Right lobe of liver (tissue), 6 donors: ENCODE measurements at regions not wholly inside any gene's neighbourhood (a gene's known extent, or its start where the extent isn't known, plus 50 kb on each side); places are given as distances from the start of the nearest gene placed in this dataset.

Experiments used
- ATAC-seq, 4 donors: fragments of 200-7000 bp; cut with Tn5 transposase; one replicate each; pipeline ENCODE4 v1.9.1; 2020; ENCODE audit warnings: mild to moderate bottlenecking in 4 of 4, moderate library complexity in 4 of 4
- DNase-seq, 3 donors: peaks; one replicate each; pipeline ENCODE4 v3.0.0-alpha.2; 2020
- H3K27ac ChIP-seq, 3 donors: fragments of 200-600 bp; one replicate each; pipeline ENCODE4 v1.8.0; 2022
- H3K27me3 ChIP-seq, 2 donors: fragments of 200-600 bp; one replicate each; pipeline ENCODE4 v1.8.0; 2022
- H3K36me3 ChIP-seq, 4 donors: fragments of 200-600 bp; sonication (generic) in 1 of 4; one replicate each; pipeline versions ENCODE4 v1.5.1 to v1.8.0; 2017 to 2022; ENCODE audit warnings: control low read depth in 1 of 4
- H3K4me1 ChIP-seq, 4 donors: fragments of 200-600 bp; sonication (generic) in 1 of 4; one replicate each; pipeline versions ENCODE4 v1.5.1 to v1.8.0; 2017 to 2022; ENCODE audit warnings: control low read depth in 1 of 4
- H3K4me3 ChIP-seq, 3 donors: fragments of 200-600 bp; one replicate each; pipeline ENCODE4 v1.8.0; 2022
- H3K9me3 ChIP-seq, 4 donors: fragments of 200-600 bp; sonication (generic) in 1 of 4; one replicate each; pipeline versions ENCODE4 v1.5.1 to v1.8.0; 2017 to 2022; ENCODE audit warnings: control low read depth in 1 of 4
- POLR2A ChIP-seq: fragments of 450-650 bp; IDR thresholded peaks from one replicate; pipeline ENCODE4 v1.6.1; 2017; ENCODE audit warnings: antibody characterized with exemption, mild to moderate bottlenecking
- whole genome bisulfite sequencing: methylation state at CpG from one replicate; pipeline ENCODE4 v1.1.6; 2018; ENCODE audit warnings: low coverage, low lambda C conversion rate; ENCODE audit not compliant: insufficient coverage; ENCODE audit errors: missing lambda C conversion rate; 5-methylcytosine and 5-hydroxymethylcytosine counted together
- intact Hi-C, 2 donors: fragments of 100-400 bp; cut with DNase I; formaldehyde crosslinking; loops; one replicate each; pipeline versions ENCODE4 v1.11.2 to v1.14.1; 2022
- TF ChIP-seq, protein P1 (sequence below), 4 donors: fragments of 200-600 bp in 3 of 4; fragments of 450-650 bp in 1 of 4; IDR thresholded peaks; one replicate each; pipeline versions ENCODE4 v1.5.1 to v1.8.0; 2016 to 2022; ENCODE audit warnings: antibody characterized with exemption in 4 of 4, mild to moderate bottlenecking in 2 of 4
- donor health status: DM: no; HTN: yes; CAD: no.
- donor health status: DM: no; HTN: no; CAD: no.
- donor health status: DM: no; HTN: no; CAD: no.
- donor health status: DM: no; HTN: yes; CAD: no.
- donor health status: DM: no; HTN: yes; CAD: no.

DNA sequence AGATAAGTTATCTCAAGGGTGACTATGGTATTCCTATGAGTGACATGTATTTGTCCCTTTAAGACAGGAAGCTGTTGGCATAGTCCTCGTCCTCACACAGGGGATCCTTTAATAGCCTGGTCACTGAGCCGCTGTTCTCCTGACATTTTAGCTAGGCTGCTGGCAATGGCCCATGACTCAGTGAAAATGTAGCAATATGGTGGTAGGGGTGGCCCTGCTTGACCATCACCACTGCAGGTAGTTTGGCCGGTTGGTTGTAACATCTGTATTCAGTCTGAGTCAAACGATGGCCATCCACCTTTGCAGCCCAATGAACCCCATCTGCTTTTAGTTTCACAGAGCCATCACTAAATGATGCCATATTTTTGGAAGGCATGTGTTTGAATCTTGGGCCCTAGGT lies 110.1 kb upstream of the RAB18 start:
- no peak overlapping the region for H3K4me3 ChIP-seq
- H3K4me1 ChIP-seq, result no peaks in the 10 kb centered on the region
- H3K36me3 ChIP-seq, result no peaks in the 10 kb centered on the region
- no peaks in the 10 kb centered on the region for H3K9me3 ChIP-seq
- no peaks in the 10 kb centered on the region for H3K27me3 ChIP-seq
- DNase-seq (no peak), ATAC-seq (no peak)
- TF ChIP-seq, protein P1, sequence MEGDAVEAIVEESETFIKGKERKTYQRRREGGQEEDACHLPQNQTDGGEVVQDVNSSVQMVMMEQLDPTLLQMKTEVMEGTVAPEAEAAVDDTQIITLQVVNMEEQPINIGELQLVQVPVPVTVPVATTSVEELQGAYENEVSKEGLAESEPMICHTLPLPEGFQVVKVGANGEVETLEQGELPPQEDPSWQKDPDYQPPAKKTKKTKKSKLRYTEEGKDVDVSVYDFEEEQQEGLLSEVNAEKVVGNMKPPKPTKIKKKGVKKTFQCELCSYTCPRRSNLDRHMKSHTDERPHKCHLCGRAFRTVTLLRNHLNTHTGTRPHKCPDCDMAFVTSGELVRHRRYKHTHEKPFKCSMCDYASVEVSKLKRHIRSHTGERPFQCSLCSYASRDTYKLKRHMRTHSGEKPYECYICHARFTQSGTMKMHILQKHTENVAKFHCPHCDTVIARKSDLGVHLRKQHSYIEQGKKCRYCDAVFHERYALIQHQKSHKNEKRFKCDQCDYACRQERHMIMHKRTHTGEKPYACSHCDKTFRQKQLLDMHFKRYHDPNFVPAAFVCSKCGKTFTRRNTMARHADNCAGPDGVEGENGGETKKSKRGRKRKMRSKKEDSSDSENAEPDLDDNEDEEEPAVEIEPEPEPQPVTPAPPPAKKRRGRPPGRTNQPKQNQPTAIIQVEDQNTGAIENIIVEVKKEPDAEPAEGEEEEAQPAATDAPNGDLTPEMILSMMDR (IDR thresholded peaks at IDR 0.05), result no peak
- TF ChIP-seq POLR2A, result no peak
- intact Hi-C loops, result no loop called here
- H3K27ac ChIP-seq, result no peak overlapping the region
- WGBS, result 60% methylated on average over 4 of the region's 4 CpGs

DNA sequence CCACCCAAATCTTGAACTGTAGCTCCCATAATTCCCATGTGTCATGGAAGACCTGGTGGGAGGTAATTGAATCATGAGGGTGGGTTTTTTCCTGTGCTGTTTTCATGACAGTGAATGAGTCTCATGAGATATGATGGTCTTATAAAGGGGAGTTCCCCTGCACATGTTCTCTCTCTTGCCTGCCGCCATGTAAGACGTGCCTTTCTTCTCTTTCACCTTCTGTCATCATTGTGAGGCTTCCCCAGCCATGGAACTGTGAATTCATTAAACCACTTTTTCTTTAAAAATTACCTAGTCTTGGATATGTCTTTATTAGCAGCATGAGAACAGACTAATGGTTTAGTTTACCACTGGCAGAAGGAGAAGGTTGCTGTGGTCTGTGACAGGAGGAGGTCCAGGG lies 111.5 kb upstream of the RAB18 start:
- intact Hi-C loops, result no loop called here
- Histone ChIP-seq H3K27me3 (no peaks in the 10 kb centered on the region), H3K4me1 (no peaks in the 10 kb centered on the region), H3K27ac (no peak overlapping the region), H3K9me3 (no peaks in the 10 kb centered on the region), H3K4me3 (no peak overlapping the region), H3K36me3 (no peaks in the 10 kb centered on the region)
- 91% methylated on average over 2 of the region's 2 CpGs for WGBS
- TF ChIP-seq, protein P1 (IDR thresholded peaks at IDR 0.05), result no peak
- no peak for TF ChIP-seq POLR2A
- no peak for ATAC-seq
- DNase-seq, result no peak

DNA sequence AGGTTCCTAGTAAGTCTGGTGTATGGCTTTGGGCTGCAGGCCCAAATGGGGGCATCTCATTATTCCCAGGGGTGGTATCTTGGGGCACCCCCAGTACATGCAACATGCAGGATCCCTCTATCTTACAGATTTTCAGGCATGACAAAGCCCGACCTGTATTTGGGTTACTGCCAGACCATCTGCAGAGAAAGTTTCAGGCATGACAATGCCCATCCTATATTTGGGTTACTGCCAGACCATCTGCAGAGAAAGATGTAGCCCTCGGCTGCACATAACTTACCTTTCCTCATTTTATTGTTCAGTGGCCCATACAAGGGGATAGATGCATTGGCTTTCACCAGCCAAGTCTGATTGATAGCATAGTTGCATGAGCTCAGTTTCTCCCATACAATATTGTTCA lies 112.2 kb upstream of the RAB18 start:
- intact Hi-C loops, result no loop called here
- no peak overlapping the region for H3K27ac ChIP-seq
- no peak for ATAC-seq
- no peaks in the 10 kb centered on the region for H3K4me1 ChIP-seq
- H3K36me3 ChIP-seq, result no peaks in the 10 kb centered on the region
- H3K4me3 ChIP-seq, result no peak overlapping the region
- no peak for TF ChIP-seq POLR2A
- TF ChIP-seq, protein P1 (IDR thresholded peaks at IDR 0.05), result no peak
- DNase-seq, result no peak
- H3K9me3 ChIP-seq, result no peaks in the 10 kb centered on the region
- no peaks in the 10 kb centered on the region for H3K27me3 ChIP-seq
- 81% methylated on average over 2 of the region's 2 CpGs for WGBS

DNA sequence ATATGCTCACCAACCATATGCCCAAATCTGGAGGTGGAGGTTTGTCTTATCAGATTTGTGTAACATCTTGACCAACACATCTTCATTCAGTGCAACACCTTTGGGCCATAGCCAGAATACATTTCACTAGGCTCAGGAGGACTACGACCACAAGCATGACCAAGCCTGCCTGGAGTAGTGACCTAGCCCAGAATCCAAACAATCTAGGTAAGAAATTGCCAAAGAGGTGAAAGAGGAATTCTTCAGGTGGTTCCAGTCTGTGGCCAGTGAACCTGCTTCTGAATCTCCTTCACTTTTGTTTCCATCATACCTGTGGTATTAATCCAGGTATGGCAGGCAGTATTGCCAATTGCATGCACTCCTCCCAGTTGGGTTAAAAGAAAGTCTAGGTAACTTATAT lies 112.8 kb upstream of the RAB18 start:
- no peak for DNase-seq
- ATAC-seq, result no peak
- no peaks in the 10 kb centered on the region for H3K4me1 ChIP-seq
- no peaks in the 10 kb centered on the region for H3K27me3 ChIP-seq
- H3K36me3 ChIP-seq, result no peaks in the 10 kb centered on the region
- H3K4me3 ChIP-seq, result no peak overlapping the region
- H3K27ac ChIP-seq, result no peak overlapping the region
- H3K9me3 ChIP-seq, result no peaks in the 10 kb centered on the region
- WGBS, result 56% methylated on average over 1 of the region's 1 CpG
- TF ChIP-seq, protein P1 (IDR thresholded peaks at IDR 0.05), result no peak
- TF ChIP-seq POLR2A, result no peak
- intact Hi-C loops, result no loop called here

DNA sequence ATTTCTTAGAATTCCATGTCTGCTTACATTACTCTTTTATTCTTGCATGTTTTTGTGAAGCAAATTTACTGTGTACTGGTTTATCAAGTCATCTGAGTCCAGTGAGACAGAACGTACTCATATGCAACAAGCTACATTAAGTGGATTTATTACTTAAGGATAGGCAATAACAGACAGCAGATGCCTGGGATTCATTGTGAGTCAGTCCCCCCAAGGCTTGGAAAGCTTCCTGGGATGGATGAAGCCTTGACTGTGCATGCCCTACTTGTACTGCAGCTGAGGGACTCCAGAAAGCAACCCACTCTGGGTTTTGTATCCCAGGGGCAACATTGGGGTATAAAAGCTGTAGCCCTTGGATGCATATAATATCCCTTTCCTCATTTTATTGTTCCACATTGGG lies 113.4 kb upstream of the RAB18 start:
- H3K27me3 ChIP-seq, result no peaks in the 10 kb centered on the region
- WGBS, result 80% methylated on average over 1 of the region's 1 CpG
- H3K4me3 ChIP-seq, result no peak overlapping the region
- H3K27ac ChIP-seq, result no peak overlapping the region
- no peaks in the 10 kb centered on the region for H3K9me3 ChIP-seq
- ATAC-seq, result no peak
- intact Hi-C loops, result no loop called here
- no peaks in the 10 kb centered on the region for H3K36me3 ChIP-seq
- no peaks in the 10 kb centered on the region for H3K4me1 ChIP-seq
- DNase-seq, result no peak
- TF ChIP-seq, protein P1 (IDR thresholded peaks at IDR 0.05), result no peak
- no peak for TF ChIP-seq POLR2A
